Ascending aorta (tissue), 2 donors: ENCODE measurements at regions not wholly inside any gene's neighbourhood (a gene's known extent, or its start where the extent isn't known, plus 50 kb on each side); places are given as distances from the start of the nearest gene placed in this dataset.

Experiments used
- DNase-seq, 2 donors: peaks; one replicate each; pipeline ENCODE4 v3.0.0-alpha.2; 2019; ENCODE audit warnings: low spot score in 2 of 2
- H3K27ac ChIP-seq, 2 donors: fragments of 200-600 bp; sonication (generic); one replicate each; pipeline ENCODE4 v1.5.1; 2016 to 2017; ENCODE audit warnings: mild to moderate bottlenecking in 1 of 2
- H3K27me3 ChIP-seq: fragments of 200-600 bp; sonication (generic); one replicate; pipeline ENCODE4 v1.5.1; 2017
- H3K36me3 ChIP-seq, 2 donors: fragments of 200-600 bp; sonication (generic); one replicate each; pipeline ENCODE4 v1.5.1; 2016
- H3K4me1 ChIP-seq, 2 donors: fragments of 200-600 bp; sonication (generic); one replicate each; pipeline ENCODE4 v1.5.1; 2016 to 2017; ENCODE audit warnings: mild to moderate bottlenecking in 1 of 2
- H3K4me3 ChIP-seq, 2 donors: fragments of 200-600 bp; sonication (generic); one replicate each; pipeline ENCODE4 v1.5.1; 2016 to 2017; ENCODE audit warnings: mild to moderate bottlenecking in 1 of 2
- H3K9me3 ChIP-seq, 2 donors: fragments of 200-600 bp; sonication (generic); one replicate each; pipeline ENCODE4 v1.5.1; 2016
- intact Hi-C: fragments of 100-400 bp; cut with DNase I; formaldehyde crosslinking; loops from one replicate; pipeline ENCODE4 v1.15.1; 2023
- TF ChIP-seq, protein P1 (sequence below), 3 experiments: fragments of 200-600 bp in 2 of 3; fragments of 450-650 bp in 1 of 3; sonication (generic) in 2 of 3; IDR thresholded peaks; one replicate each; pipeline ENCODE4 v1.5.1; 2016 to 2019; ENCODE audit warnings: antibody characterized with exemption in 3 of 3, mild to moderate bottlenecking in 1 of 3, moderate library complexity in 1 of 3

DNA sequence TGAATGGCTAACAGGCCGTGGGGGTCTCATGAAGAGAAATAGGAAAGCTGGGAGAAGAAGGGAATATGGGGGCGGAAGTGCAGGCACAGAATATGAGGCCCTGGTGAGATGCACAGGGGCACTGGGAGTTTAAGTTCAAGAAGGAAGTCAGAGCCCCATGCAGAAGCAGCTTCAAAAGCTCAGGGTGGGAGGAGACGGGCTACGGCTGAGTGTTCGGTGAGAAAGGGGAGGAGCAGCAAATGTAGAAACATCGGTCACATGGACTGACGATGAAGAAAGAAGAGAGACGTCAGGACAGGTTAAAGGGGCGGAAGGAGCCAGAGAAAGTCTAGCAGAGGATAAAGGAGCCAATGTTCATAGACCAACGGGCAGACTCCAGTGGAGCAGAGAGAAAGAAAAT lies 204.5 kb upstream of the ZFHX3 start:
- no peak overlapping the region for H3K4me3 ChIP-seq
- H3K27me3 ChIP-seq, result no peaks in the 10 kb centered on the region
- no peak for DNase-seq
- TF ChIP-seq, protein P1, sequence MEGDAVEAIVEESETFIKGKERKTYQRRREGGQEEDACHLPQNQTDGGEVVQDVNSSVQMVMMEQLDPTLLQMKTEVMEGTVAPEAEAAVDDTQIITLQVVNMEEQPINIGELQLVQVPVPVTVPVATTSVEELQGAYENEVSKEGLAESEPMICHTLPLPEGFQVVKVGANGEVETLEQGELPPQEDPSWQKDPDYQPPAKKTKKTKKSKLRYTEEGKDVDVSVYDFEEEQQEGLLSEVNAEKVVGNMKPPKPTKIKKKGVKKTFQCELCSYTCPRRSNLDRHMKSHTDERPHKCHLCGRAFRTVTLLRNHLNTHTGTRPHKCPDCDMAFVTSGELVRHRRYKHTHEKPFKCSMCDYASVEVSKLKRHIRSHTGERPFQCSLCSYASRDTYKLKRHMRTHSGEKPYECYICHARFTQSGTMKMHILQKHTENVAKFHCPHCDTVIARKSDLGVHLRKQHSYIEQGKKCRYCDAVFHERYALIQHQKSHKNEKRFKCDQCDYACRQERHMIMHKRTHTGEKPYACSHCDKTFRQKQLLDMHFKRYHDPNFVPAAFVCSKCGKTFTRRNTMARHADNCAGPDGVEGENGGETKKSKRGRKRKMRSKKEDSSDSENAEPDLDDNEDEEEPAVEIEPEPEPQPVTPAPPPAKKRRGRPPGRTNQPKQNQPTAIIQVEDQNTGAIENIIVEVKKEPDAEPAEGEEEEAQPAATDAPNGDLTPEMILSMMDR (IDR thresholded peaks at IDR 0.05), result no peak
- H3K9me3 ChIP-seq, result no peaks in the 10 kb centered on the region
- H3K27ac ChIP-seq, result no peak overlapping the region
- intact Hi-C loops, result no loop called here
- H3K36me3 ChIP-seq, result no peaks in the 10 kb centered on the region
- no peaks in the 10 kb centered on the region for H3K4me1 ChIP-seq

DNA sequence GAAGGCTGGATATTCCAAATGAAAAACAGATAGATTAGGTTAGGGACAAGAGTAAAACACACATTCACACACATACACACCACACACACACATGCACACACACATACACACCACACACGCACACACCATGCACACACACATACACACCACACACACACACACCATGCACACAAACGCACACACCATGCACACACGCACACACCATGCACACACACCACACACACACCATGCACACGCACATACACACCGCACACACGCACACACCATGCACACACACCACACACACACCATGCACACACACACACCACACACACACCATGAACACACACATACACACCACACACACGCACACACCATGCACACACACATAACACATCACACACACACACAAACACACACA lies 203.7 kb upstream of the ZFHX3 start:
- H3K36me3 ChIP-seq, result no peaks in the 10 kb centered on the region
- H3K27me3 ChIP-seq, result no peaks in the 10 kb centered on the region
- intact Hi-C loops, result no loop called here
- TF ChIP-seq, protein P1 (IDR thresholded peaks at IDR 0.05), result no peak
- H3K4me3 ChIP-seq, result no peak overlapping the region
- no peak overlapping the region for H3K27ac ChIP-seq
- H3K9me3 ChIP-seq, result no peaks in the 10 kb centered on the region
- H3K4me1 ChIP-seq, result no peaks in the 10 kb centered on the region
- DNase-seq, result no peak

DNA sequence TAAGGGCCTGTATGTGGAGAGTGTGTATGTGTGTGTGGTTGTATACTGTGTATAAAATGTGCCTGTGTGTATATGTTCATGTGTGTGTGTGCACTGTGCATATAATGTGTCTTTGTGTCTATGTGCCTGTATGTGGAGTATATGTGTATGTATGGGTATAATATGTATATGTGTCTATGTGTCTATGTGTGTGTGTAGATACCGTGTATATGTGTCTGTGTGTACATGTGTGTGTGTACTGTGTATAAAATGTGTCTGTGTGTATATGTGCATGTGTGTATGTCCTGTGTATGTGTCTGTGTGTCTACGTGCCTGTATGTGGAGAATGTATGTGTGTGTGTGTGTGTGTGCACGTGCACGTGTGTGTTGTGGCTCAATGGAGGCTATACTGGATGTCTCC lies 200.4 kb upstream of the ZFHX3 start:
- Histone ChIP-seq H3K4me1 (no peaks in the 10 kb centered on the region), H3K9me3 (no peaks in the 10 kb centered on the region), H3K4me3 (no peak overlapping the region), H3K27me3 (no peaks in the 10 kb centered on the region), H3K36me3 (no peaks in the 10 kb centered on the region), H3K27ac (no peak overlapping the region)
- no peak for DNase-seq
- intact Hi-C loops, result no loop called here
- TF ChIP-seq, protein P1 (IDR thresholded peaks at IDR 0.05), result no peak

DNA sequence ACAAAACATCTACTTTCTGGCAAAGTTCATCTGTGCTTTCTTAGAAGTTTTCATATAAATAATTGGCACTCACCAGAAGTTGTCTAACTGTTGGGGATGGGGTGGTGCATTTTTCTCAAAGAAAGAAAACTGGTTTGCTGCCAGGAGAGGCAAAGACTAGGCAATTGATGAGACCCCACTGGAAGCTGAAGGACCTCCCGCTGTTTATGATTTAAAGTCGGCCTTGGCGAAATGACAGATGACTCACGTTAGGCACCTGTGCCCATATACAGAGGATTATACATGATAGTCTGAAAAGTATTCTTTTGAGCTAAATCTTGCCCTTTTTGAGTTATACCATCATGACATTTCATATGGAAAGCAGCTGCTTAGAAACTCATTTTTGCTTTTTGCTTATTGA lies 193.0 kb upstream of the ZFHX3 start:
- Histone ChIP-seq H3K9me3 (no peaks in the 10 kb centered on the region), H3K27ac (no peak overlapping the region), H3K4me1 (no peaks in the 10 kb centered on the region), H3K36me3 (no peaks in the 10 kb centered on the region), H3K27me3 (no peaks in the 10 kb centered on the region), H3K4me3 (no peak overlapping the region)
- intact Hi-C loops, result no loop called here
- TF ChIP-seq, protein P1 (IDR thresholded peaks at IDR 0.05), result no peak
- DNase-seq, result no peak

DNA sequence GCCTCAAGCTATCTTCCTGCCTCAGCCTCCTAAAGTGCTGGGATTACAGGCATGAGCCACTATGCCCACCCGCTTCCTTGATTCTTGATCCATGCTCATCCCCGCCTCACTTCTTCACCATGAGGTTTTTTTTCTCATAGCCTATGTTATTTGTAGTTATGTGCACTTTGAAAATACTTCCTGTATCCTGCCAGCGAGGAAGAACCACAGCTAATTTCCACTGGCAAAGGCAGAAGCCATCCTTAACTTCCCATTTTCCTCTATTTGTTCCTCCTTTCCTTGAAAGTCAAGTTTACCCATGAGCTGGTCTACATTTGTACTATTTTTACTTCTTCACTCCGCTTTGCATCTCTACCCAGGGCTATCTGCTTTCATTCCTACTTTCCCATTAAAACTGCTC lies 189.7 kb upstream of the ZFHX3 start:
- no peak overlapping the region for H3K4me3 ChIP-seq
- H3K36me3 ChIP-seq, result no peaks in the 10 kb centered on the region
- no peak overlapping the region for H3K27ac ChIP-seq
- no peaks in the 10 kb centered on the region for H3K9me3 ChIP-seq
- intact Hi-C loops, result no loop called here
- no peak for DNase-seq
- TF ChIP-seq, protein P1 (IDR thresholded peaks at IDR 0.05), result no peak
- no peaks in the 10 kb centered on the region for H3K4me1 ChIP-seq
- H3K27me3 ChIP-seq, result no peaks in the 10 kb centered on the region

DNA sequence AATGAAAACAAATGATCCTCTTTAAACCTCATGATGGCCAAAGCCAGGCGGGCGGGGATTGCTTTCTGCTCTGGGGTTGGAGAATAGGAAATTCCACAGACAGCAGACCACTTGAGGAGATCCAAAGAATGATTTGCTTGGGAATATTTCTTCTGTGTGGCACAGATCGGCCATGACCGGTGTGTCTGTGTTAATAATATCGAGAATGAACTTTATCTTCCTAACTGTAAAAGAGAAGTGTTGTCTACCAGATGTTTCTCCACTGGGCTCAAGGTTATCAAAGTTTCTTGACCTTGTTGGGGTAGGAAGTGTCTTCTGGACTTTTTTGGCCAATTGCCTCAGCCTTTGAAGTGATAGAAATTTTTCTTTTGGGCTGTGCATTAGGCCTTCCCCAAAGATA lies 186.6 kb upstream of the ZFHX3 start:
- intact Hi-C loops, result no loop called here
- Histone ChIP-seq H3K9me3 (no peaks in the 10 kb centered on the region), H3K4me3 (no peak overlapping the region), H3K4me1 (no peaks in the 10 kb centered on the region), H3K27me3 (no peaks in the 10 kb centered on the region), H3K36me3 (no peaks in the 10 kb centered on the region), H3K27ac (no peak overlapping the region)
- TF ChIP-seq, protein P1 (IDR thresholded peaks at IDR 0.05), result no peak
- DNase-seq, result no peak
